GM13977 (cell line): ENCODE measurements at regions not wholly inside any gene's neighbourhood (a gene's known extent, or its start where the extent isn't known, plus 50 kb on each side); places are given as distances from the start of the nearest gene placed in this dataset.

Experiments
- DNase-seq: peaks from one replicate; pipeline ENCODE4 v3.0.0; 2012; ENCODE audit warnings: low spot score
- CTCF ChIP-seq: IDR thresholded peaks from 2 replicates; pipeline ENCODE4 v1.5.1; 2012; ENCODE audit warnings: mild to moderate bottlenecking, control low read depth; ENCODE audit not compliant: insufficient read depth; ENCODE audit errors: extremely low read depth, missing control alignments
- in situ Hi-C: fragments of 300-500 bp; cut with MboI; formaldehyde crosslinking; loops from one replicate; pipeline ENCODE4 v1.12.0; 2022; ENCODE audit warnings: low sequenced_read_pairs, low pct_unique_long_range_greater_than_20kb, mixed read lengths, inconsistent platforms; ENCODE audit not compliant: unreplicated experiment

GRCh38 chr11:27194976-27195375 lies 154.4 kb downstream of the BBOX1 start:
- TF ChIP-seq CTCF = no peak
- DNase-seq = no peak
- in situ Hi-C loops = no loop called here

GRCh38 chr11:27193434-27194225 lies 153.0 kb downstream of the BBOX1 start:
- no peak for TF ChIP-seq CTCF
- in situ Hi-C loops = no loop called here
- no peak for DNase-seq

GRCh38 chr11:27192184-27192583 lies 151.6 kb downstream of the BBOX1 start:
- in situ Hi-C loops = no loop called here
- TF ChIP-seq CTCF = no peak

GRCh38 chr11:27191639-27192038 lies 151.0 kb downstream of the BBOX1 start:
- TF ChIP-seq CTCF = no peak
- in situ Hi-C loops = no loop called here
- no peak for DNase-seq

More at GRCh38 chr11:27192184-27192583, 151.6 kb downstream of the BBOX1 start:
- DNase-seq = no peak

- DNase-seq = no peak
- TF ChIP-seq CTCF = no peak
- in situ Hi-C loops = loop anchor here (10.0 kb wide), 2 partner anchors 276 to 306 kb away; no protein-coding TSS in a partner anchor
These were observed 148.1 kb downstream of the BBOX1 start for GRCh38 chr11:27188696-27189095.

- in situ Hi-C loops = loop anchor here (10.0 kb wide), 2 partner anchors 277 to 307 kb away; no protein-coding TSS in a partner anchor
- no peak for DNase-seq
- no peak for TF ChIP-seq CTCF
These were observed 147.4 kb downstream of the BBOX1 start for GRCh38 chr11:27187848-27188621.
